GM12873 (cell line): ENCODE measurements at regions not wholly inside any gene's neighbourhood (a gene's known extent, or its start where the extent isn't known, plus 50 kb on each side); places are given as distances from the start of the nearest gene placed in this dataset.

Source experiments
- CTCF ChIP-seq: IDR thresholded peaks from 2 replicates; pipeline ENCODE4 v1.5.1; 2012; ENCODE audit warnings: low read depth, mild to moderate bottlenecking, moderate library complexity, low read length, control low read depth; ENCODE audit not compliant: insufficient read depth; ENCODE audit errors: missing control alignments

DNA sequence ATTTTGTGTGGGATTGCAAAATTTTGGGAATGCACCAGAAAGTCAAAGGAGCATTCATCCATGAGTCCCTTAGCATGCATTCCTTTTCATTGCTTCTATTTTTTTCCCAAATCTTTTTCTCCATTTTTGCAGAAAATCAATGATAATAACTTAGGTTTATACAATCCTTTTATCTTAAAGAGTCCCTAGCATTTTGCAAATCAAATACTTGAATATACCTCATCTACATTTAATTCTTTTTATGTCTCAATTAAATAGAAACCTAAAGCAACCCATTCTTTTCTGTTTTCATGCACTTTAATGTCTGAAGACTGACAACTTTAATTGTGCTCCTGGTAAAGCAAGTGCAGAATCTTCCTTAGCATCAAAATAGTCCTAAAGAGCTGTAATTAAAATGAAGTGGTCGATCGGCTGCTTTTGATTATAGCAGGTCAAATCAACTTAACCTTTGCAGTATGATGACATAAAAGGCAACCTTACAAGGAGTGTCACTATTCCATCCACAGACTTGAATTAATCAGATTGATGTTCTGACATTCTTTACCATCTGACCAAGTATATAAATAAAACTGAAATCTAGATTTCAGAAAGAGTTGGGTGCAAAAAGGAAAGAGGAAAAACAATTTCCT, 168.4 kb downstream of the ALG10B start:
- no peak for TF ChIP-seq CTCF

DNA sequence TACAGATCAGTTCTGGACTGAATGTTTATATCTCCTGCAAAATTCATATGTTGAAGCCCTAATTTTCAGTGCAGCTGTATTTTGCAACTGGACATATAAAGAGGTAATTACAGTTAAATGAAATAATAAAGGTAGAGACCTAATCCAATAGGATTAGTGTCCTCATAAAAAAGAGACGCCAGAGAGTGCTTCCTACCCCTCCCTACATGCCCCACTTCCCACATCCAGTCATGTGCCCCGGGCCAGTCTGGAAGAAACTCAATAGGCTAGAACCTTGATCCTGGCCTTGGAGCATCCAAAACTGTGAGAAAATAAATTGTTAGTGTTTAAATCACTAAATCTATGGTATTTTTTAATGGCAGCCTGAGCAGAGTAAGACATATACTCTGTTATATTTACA, 172.3 kb downstream of the ALG10B start:
- TF ChIP-seq CTCF: no peak

- TF ChIP-seq CTCF: no peak
Observed at GRCh38 chr12:38490073-38490472, 173.5 kb downstream of the ALG10B start.

DNA sequence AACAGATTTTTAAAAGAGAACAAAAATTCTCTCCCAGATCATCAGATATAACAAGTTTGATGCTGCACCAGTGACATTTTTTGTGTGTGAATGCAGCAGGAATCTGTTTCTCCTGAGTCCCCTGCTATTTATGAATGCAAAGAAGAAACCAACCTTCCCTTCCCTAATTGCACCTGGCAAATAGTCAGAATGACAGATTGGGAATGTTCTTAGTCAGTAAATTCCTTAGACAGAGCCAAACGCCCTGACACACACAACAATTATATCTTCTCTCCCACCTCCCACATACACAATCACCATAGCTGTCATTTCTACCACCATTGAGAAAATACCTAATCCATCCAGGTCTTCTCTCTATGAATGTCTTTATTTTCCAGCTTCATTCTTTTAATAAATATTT, 174.4 kb downstream of the ALG10B start:
- TF ChIP-seq CTCF: no peak

DNA sequence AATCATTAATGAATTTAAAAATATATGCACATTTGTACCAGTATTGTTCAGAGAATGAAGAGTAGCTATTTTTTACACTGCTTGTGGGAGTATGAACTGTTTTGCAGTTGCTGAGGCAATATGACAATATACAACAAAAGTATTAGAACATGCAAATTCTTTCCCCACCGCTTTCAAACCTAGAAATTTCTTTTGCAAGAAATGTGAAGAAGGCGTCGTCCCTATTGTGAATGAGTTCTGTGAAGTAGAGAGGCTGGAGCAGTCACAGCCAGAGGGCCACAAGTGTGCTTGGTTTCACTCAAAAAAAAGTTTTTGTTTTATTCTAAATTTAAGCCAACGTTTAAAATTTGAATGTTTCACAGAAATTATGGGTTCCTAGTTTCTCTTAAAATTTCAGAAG, 184.9 kb downstream of the ALG10B start:
- TF ChIP-seq CTCF: no peak

- TF ChIP-seq CTCF: no peak
Observed at GRCh38 chr12:38501991-38502390, 185.4 kb downstream of the ALG10B start.

DNA sequence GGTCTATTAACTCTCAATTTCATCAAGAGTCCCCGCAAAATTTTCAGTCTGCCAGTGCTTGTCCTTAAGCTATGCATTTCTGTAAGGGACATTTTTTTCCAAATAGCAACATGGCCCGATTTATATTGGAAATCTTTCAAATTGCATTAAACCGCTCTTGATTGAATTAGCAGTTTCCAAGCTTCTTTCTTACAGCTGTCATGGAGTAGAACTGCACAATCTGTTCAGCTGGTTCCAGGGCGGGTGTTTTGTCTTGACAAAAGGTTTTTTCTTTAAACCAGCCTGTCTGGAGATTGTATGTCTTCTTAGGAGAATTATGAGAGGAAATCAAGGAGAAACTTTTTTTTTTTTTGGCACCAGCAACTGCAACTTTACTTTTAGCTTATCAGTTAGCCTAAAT, 185.8 kb downstream of the ALG10B start:
- TF ChIP-seq CTCF: no peak
